ENCODE measurements at regions not wholly inside any gene's neighbourhood (a gene's known extent, or its start where the extent isn't known, plus 50 kb on each side); places are given as distances from the start of the nearest gene placed in this dataset.
"Not testable (repeated sequence)": the region's sequence is repeated elsewhere in the genome, so short reads cannot be mapped to it uniquely, and the experiment has no call there.

DNA sequence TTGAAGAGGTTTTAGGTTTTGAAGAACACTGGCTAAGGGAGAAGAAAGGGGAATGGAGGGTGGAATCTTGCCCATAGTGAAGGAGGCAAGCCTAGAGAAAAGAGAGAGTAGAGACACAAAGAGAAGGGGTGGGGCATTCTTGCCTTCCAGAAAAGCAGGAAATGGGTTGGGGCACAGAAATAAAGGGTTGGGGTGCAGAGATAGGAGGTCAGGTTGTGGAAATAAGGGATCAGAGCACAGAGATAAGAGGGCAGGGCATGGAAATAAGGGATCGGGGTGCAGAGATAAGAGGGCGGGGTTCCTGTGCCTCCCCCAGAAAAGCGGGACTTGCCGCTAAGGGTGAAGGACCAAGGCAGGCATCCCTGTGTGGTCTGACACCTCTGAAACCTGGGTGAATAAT lies 69.9 kb downstream of the ALG1L2 start:
- not testable (repeated sequence) for H3K27me3 ChIP-seq (ENCODE audit: control insufficient read depth in 3 of 3, insufficient read depth in 3 of 3, low read length in 2 of 3); DNase-seq; H3K4me1 ChIP-seq (ENCODE audit: control insufficient read depth in 5 of 5, insufficient read depth in 5 of 5, low read length in 5 of 5); H3K9me3 ChIP-seq (ENCODE audit: control insufficient read depth in 4 of 4, insufficient read depth in 3 of 4, low read length in 3 of 4); H3K9ac ChIP-seq (ENCODE audit: insufficient read depth in 1 of 2, low read length in 2 of 2); ATAC-seq (ENCODE audit: insufficient read depth, low FRiP score); H3K4me3 ChIP-seq; H3K36me3 ChIP-seq (ENCODE audit: control insufficient read depth in 4 of 4, insufficient read depth in 4 of 4, low read length in 4 of 4); H3K27ac ChIP-seq (ENCODE audit: low read depth in 1 of 2, low read length in 1 of 2)
- WGBS, 2 donors: 91 to 95% methylated on average over 4 of the region's 4 CpGs

DNA sequence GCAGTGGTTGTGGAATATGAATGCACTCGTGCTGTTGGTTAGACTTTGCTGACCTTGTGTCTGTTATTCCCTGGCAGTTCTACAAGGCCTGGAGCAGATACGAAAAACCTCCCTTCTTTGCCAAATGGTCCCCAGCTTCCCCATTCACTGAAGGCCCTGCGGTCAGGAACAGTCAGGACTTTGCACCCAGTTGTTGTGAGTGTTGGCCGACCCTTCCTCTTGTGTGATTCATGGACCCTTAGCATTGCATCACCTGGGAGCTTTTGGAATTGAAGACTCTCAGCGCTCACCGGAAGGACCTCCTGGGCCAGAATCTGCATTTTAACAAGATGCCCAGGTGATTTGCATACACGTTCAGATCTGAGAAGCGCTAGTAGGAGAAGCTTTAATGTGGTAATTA lies 71.6 kb downstream of the ALG1L2 start:
- not testable (repeated sequence) for H3K4me3 ChIP-seq; H3K27me3 ChIP-seq (ENCODE audit: control insufficient read depth in 3 of 3, insufficient read depth in 3 of 3, low read length in 2 of 3); DNase-seq; H3K27ac ChIP-seq (ENCODE audit: low read depth in 1 of 2, low read length in 1 of 2); ATAC-seq (ENCODE audit: insufficient read depth, low FRiP score); H3K36me3 ChIP-seq (ENCODE audit: control insufficient read depth in 4 of 4, insufficient read depth in 4 of 4, low read length in 4 of 4); H3K9me3 ChIP-seq (ENCODE audit: control insufficient read depth in 4 of 4, insufficient read depth in 3 of 4, low read length in 3 of 4); H3K4me1 ChIP-seq (ENCODE audit: control insufficient read depth in 5 of 5, insufficient read depth in 5 of 5, low read length in 5 of 5); H3K9ac ChIP-seq (ENCODE audit: insufficient read depth in 1 of 2, low read length in 2 of 2)
- WGBS, 2 donors: 86 to 92% methylated on average over 8 of the region's 8 CpGs

DNA sequence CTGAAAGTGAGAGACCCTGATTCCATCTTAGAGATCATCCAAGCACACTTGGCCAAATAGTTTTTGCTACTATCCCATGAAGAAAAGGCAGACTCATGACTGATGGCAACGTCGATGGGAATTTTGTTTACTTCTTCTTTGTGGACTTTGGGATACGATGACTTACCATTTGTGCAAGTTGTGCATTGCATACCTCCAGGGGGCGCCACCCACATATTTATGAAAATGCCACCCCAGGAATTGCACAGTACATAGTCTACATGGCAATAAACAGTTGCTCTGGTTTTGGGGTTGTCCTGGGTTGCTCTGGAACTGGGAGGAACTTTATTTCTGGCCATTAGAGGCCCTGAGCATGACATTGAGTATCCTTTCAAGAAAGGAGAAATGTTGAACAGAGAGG lies 73.8 kb downstream of the ALG1L2 start:
- not testable (repeated sequence) for H3K9ac ChIP-seq (ENCODE audit: insufficient read depth in 1 of 2, low read length in 2 of 2); DNase-seq; H3K27ac ChIP-seq (ENCODE audit: low read depth in 1 of 2, low read length in 1 of 2); H3K4me1 ChIP-seq (ENCODE audit: control insufficient read depth in 5 of 5, insufficient read depth in 5 of 5, low read length in 5 of 5); H3K4me3 ChIP-seq; ATAC-seq (ENCODE audit: insufficient read depth, low FRiP score); H3K27me3 ChIP-seq (ENCODE audit: control insufficient read depth in 3 of 3, insufficient read depth in 3 of 3, low read length in 2 of 3); H3K9me3 ChIP-seq (ENCODE audit: control insufficient read depth in 4 of 4, insufficient read depth in 3 of 4, low read length in 3 of 4); H3K36me3 ChIP-seq (ENCODE audit: control insufficient read depth in 4 of 4, insufficient read depth in 4 of 4, low read length in 4 of 4)
- WGBS, 2 donors: 11 to 31% methylated on average over 3 to 4 of the region's 4 CpGs

DNA sequence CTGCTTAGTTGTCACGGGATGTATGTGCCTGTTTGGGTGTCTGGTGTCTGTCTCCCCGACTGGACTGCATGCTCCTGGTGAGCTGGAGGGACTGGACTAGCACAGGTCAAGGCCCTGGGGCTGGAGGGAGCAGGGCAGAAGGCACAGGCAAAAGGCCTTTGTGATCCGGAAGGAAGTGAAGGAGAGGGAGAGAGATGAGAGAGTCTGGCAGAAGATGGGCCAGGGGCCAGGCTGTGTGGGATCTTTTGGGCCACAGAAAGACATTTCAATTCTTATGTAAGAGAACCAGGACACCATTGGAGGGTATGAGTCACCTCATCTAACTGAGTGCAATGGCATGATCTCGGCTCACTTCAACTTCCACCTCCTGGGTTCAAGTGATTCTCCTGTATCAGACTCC lies 85.2 kb downstream of the ALG1L2 start:
- H3K27me3 ChIP-seq (ENCODE audit: control insufficient read depth in 3 of 3, insufficient read depth in 3 of 3, low read length in 2 of 3); DNase-seq; H3K4me1 ChIP-seq (ENCODE audit: control insufficient read depth in 5 of 5, insufficient read depth in 5 of 5, low read length in 5 of 5); H3K36me3 ChIP-seq (ENCODE audit: control insufficient read depth in 4 of 4, insufficient read depth in 4 of 4, low read length in 4 of 4); ATAC-seq (ENCODE audit: insufficient read depth, low FRiP score); H3K4me3 ChIP-seq; H3K27ac ChIP-seq (ENCODE audit: low read depth in 1 of 2, low read length in 1 of 2); H3K9me3 ChIP-seq (ENCODE audit: control insufficient read depth in 4 of 4, insufficient read depth in 3 of 4, low read length in 3 of 4); H3K9ac ChIP-seq (ENCODE audit: insufficient read depth in 1 of 2, low read length in 2 of 2): not testable (repeated sequence)
- WGBS, 2 donors: 73 to 75% methylated on average over 3 of the region's 4 CpGs

DNA sequence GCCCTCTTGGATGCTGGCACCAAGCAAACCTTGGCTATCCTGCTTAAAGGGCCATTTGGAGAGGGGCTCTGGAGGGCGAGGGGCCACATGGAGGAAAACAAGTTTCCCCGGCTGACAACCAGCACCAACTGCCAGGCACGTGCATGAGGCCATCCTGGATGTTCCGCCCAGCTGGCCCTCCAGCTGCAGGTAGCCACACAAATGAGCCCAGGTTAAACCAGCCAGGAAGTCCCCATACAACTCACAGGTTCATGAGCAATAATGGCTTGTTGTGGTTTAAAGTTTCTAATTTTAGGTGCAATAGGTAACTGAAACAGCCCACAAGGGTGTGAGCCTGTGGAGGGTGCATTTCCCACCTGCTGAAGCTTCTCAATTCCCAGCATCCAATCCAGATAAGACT lies 93.6 kb downstream of the ALG1L2 start:
- H3K27me3 ChIP-seq (ENCODE audit: control insufficient read depth in 3 of 3, insufficient read depth in 3 of 3, low read length in 2 of 3); H3K9ac ChIP-seq (ENCODE audit: insufficient read depth in 1 of 2, low read length in 2 of 2); H3K36me3 ChIP-seq (ENCODE audit: control insufficient read depth in 4 of 4, insufficient read depth in 4 of 4, low read length in 4 of 4); H3K27ac ChIP-seq (ENCODE audit: low read depth in 1 of 2, low read length in 1 of 2); H3K9me3 ChIP-seq (ENCODE audit: control insufficient read depth in 4 of 4, insufficient read depth in 3 of 4, low read length in 3 of 4); H3K4me3 ChIP-seq; DNase-seq; ATAC-seq (ENCODE audit: insufficient read depth, low FRiP score): not testable (repeated sequence)
- 91 to 94% methylated on average over 4 of the region's 4 CpGs for WGBS, 2 donors
- peaks cover 0 to 13% (median 4%) of the 10 kb centered on the region in 5 donors for H3K4me1 ChIP-seq (ENCODE audit: control insufficient read depth in 5 of 5, insufficient read depth in 5 of 5, low read length in 5 of 5)

DNA sequence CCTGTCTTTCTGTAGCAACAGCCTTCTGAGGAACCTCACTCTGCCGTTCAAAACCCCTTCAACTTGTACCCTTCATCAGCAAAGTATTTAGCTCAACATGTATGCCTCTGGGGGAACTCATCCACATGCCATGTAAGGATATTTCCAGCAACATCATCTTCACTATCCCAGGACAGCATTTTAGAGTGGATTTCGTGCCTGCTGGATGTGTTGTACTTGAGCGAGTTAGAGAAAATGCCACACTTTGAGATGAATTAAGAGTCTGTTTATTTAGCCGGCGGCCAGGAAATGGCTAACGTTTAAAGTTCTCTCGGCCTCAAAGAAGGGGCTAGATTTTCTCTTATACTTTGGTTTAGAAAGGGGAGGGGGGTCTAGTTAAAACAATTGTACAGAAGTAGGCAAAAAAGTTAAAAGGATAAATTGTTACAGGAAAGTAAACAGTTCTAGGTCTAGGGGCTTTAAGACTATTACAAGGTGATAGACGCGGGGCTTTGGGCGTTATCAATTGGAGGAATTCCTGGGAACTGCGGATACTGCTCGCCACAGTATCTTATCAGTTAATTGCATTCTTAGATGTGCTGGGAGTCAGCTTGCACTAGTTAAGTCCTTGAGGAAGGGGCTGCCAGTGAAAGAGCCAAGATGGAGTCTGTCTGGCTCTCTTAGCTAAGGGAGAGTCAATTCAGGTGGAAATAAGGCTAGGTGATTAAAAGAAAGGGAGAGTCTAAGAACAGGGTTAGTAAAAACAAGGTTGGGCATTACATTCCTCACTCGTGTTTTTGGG lies 95.0 kb downstream of the ALG1L2 start:
- ATAC-seq (ENCODE audit: insufficient read depth, low FRiP score); H3K36me3 ChIP-seq (ENCODE audit: control insufficient read depth in 4 of 4, insufficient read depth in 4 of 4, low read length in 4 of 4); H3K9me3 ChIP-seq (ENCODE audit: control insufficient read depth in 4 of 4, insufficient read depth in 3 of 4, low read length in 3 of 4); H3K27ac ChIP-seq (ENCODE audit: low read depth in 1 of 2, low read length in 1 of 2); H3K4me3 ChIP-seq; H3K27me3 ChIP-seq (ENCODE audit: control insufficient read depth in 3 of 3, insufficient read depth in 3 of 3, low read length in 2 of 3); H3K9ac ChIP-seq (ENCODE audit: insufficient read depth in 1 of 2, low read length in 2 of 2): not testable (repeated sequence)
- WGBS, 2 donors: 58 to 77% methylated on average over 13 of the region's 13 CpGs
- DNase-seq: peak; percentile 15 to 30 (median 20)
- peaks cover 0 to 14% (median 4%) of the 10 kb centered on the region in 5 donors for H3K4me1 ChIP-seq (ENCODE audit: control insufficient read depth in 5 of 5, insufficient read depth in 5 of 5, low read length in 5 of 5)

DNA sequence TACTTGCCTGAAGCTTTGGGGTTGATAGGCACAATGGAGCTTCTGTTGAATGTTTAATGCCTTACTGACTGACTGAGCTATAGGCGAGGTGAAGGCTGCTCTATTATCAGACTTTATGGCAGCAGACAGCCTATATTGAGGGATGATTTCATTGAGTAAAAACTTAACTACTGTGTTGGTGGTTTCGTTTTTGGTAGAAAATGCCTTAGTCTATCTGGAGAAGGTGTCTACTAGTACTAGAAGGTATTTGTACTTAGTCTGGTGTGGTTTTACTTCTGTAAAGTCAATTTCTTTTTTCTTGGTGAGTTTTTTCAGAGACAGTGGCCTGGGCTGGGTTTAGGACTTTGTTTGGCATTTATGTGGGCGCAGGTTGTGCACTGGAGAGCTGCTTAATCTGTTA lies 97.2 kb downstream of the ALG1L2 start:
- not testable (repeated sequence) for H3K9me3 ChIP-seq (ENCODE audit: control insufficient read depth in 4 of 4, insufficient read depth in 3 of 4, low read length in 3 of 4); H3K4me3 ChIP-seq; DNase-seq; H3K27ac ChIP-seq (ENCODE audit: low read depth in 1 of 2, low read length in 1 of 2); H3K27me3 ChIP-seq (ENCODE audit: control insufficient read depth in 3 of 3, insufficient read depth in 3 of 3, low read length in 2 of 3); H3K36me3 ChIP-seq (ENCODE audit: control insufficient read depth in 4 of 4, insufficient read depth in 4 of 4, low read length in 4 of 4); H3K9ac ChIP-seq (ENCODE audit: insufficient read depth in 1 of 2, low read length in 2 of 2); ATAC-seq (ENCODE audit: insufficient read depth, low FRiP score)
- peaks cover 0 to 14% (median 4%) of the 10 kb centered on the region in 5 donors for H3K4me1 ChIP-seq (ENCODE audit: control insufficient read depth in 5 of 5, insufficient read depth in 5 of 5, low read length in 5 of 5)
- 62 to 80% methylated on average over 3 of the region's 3 CpGs for WGBS, 2 donors

DNA sequence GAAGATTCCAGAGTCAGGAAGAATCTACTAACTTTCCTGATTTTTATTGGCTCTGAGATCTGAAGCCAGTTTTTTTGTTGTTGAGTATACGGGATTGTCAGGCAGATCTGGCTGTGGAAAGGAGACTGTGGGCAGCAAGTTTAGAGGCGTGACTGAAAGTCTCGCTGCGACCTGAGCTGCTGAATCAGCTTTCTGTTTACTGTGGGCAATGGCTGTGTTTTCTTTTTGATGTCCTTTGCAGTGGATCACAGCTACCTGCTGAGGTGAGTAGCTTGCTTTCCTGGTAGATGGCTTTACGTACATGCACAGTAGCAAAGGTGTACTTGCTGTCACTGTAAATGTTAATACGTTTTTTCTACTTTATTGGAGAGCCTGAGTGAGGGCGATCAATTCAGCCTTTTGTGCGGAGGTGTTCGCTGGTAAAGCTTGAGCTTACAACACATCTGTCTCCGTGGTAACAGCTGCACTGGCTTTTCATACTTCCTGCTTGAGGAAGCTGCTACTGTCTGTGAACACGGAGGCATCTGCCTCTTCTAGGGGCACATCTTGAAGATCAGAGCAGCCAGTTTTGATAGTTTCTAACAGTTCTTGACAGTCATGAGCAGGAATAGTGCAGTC lies 97.8 kb downstream of the ALG1L2 start:
- H3K27me3 ChIP-seq (ENCODE audit: control insufficient read depth in 3 of 3, insufficient read depth in 3 of 3, low read length in 2 of 3); H3K4me3 ChIP-seq; H3K9me3 ChIP-seq (ENCODE audit: control insufficient read depth in 4 of 4, insufficient read depth in 3 of 4, low read length in 3 of 4); ATAC-seq (ENCODE audit: insufficient read depth, low FRiP score); H3K36me3 ChIP-seq (ENCODE audit: control insufficient read depth in 4 of 4, insufficient read depth in 4 of 4, low read length in 4 of 4): not testable (repeated sequence)
- peak; percentile 27 to 60 (median 51) for DNase-seq
- Histone ChIP-seq H3K9ac (ENCODE audit: insufficient read depth in 1 of 2, low read length in 2 of 2) (peak overlapping the region in 1 of 2 donors; percentile 68), H3K4me1 (ENCODE audit: control insufficient read depth in 5 of 5, insufficient read depth in 5 of 5, low read length in 5 of 5) (peaks cover 0 to 14% (median 4%) of the 10 kb centered on the region in 5 donors), H3K27ac (ENCODE audit: low read depth in 1 of 2, low read length in 1 of 2) (peak overlapping the region in 1 of 2 donors; percentile 40)
- 16 to 32% methylated on average over 11 of the region's 11 CpGs for WGBS, 2 donors

Measured in lung (tissue), 9 donors.